PC-3 (cell line): ENCODE measurements at regions not wholly inside any gene's neighbourhood (a gene's known extent, or its start where the extent isn't known, plus 50 kb on each side); places are given as distances from the start of the nearest gene placed in this dataset.

Experiments used
- CTCF ChIP-seq: fragments of 300-600 bp; sonication (generic); conservative IDR thresholded peaks from 2 replicates; pipeline ENCODE4 v1.5.1; 2017; ENCODE audit warnings: antibody characterized with exemption, low read depth, mild to moderate bottlenecking, low read length
- EZH2 ChIP-seq: fragments of 300-600 bp; sonication (generic); IDR thresholded peaks from one replicate; pipeline ENCODE4 v1.6.1; 2017; ENCODE audit warnings: antibody characterized with exemption, mild to moderate bottlenecking, low read length; ENCODE audit not compliant: unreplicated experiment
- EZH2phosphoT487 ChIP-seq: fragments of 300-600 bp; sonication (generic); IDR thresholded peaks from 2 replicates; pipeline ENCODE4 v1.6.1; 2018; ENCODE audit warnings: mild to moderate bottlenecking, antibody characterized with exemption, low read length, borderline replicate concordance

GRCh38 chr1:209375671-209376365 is 207.7 kb upstream of the CAMK1G start:
- TF ChIP-seq CTCF, result no peak
- no peak for TF ChIP-seq EZH2phosphoT487
- no peak for TF ChIP-seq EZH2
